Right atrium auricular region (tissue), 2 donors: ENCODE measurements at regions not wholly inside any gene's neighbourhood (a gene's known extent, or its start where the extent isn't known, plus 50 kb on each side); places are given as distances from the start of the nearest gene placed in this dataset.

Experiments
- DNase-seq: peaks from one replicate; pipeline ENCODE4 v3.0.0-alpha.2; 2019; ENCODE audit warnings: low spot score
- H3K27ac ChIP-seq, 2 donors: fragments of 200-600 bp; sonication (generic); 1 replicate in 1 of 2; 2 replicates in 1 of 2; pipeline ENCODE4 v1.5.1; 2016 to 2019
- H3K27me3 ChIP-seq, 2 donors: fragments of 200-600 bp; sonication (generic); one replicate each; pipeline versions ENCODE4 v1.5.1 to v1.6.0; 2017 to 2019
- H3K36me3 ChIP-seq: fragments of 200-600 bp; sonication (generic); one replicate; pipeline ENCODE4 v1.5.1; 2016
- H3K4me1 ChIP-seq, 2 donors: fragments of 200-600 bp; sonication (generic); one replicate each; pipeline versions ENCODE4 v1.5.1 to v1.6.0; 2017 to 2019
- H3K4me3 ChIP-seq, 2 donors: fragments of 200-600 bp; sonication (generic); 1 replicate in 1 of 2; 2 replicates in 1 of 2; pipeline ENCODE4 v1.5.1; 2017 to 2019; ENCODE audit warnings: mild to moderate bottlenecking in 1 of 2, moderate library complexity in 1 of 2
- H3K9me3 ChIP-seq, 2 donors: fragments of 200-600 bp; sonication (generic); one replicate each; pipeline ENCODE4 v1.5.1; 2019
- TF ChIP-seq, protein P1 (sequence below), 2 donors: fragments of 200-600 bp; sonication (generic); IDR thresholded peaks; one replicate each; pipeline ENCODE4 v1.5.1; 2019; ENCODE audit warnings: antibody characterized with exemption in 2 of 2

GRCh38 chr21:35298757-35299156 is 249.7 kb upstream of the RUNX1 start:
- Histone ChIP-seq H3K27ac (no peak overlapping the region), H3K4me3 (no peak overlapping the region), H3K27me3 (no peaks in the 10 kb centered on the region), H3K9me3 (no peaks in the 10 kb centered on the region), H3K4me1 (peaks cover 0 to 5% of the 10 kb centered on the region in 2 donors), H3K36me3 (no peaks in the 10 kb centered on the region)
- TF ChIP-seq, protein P1, sequence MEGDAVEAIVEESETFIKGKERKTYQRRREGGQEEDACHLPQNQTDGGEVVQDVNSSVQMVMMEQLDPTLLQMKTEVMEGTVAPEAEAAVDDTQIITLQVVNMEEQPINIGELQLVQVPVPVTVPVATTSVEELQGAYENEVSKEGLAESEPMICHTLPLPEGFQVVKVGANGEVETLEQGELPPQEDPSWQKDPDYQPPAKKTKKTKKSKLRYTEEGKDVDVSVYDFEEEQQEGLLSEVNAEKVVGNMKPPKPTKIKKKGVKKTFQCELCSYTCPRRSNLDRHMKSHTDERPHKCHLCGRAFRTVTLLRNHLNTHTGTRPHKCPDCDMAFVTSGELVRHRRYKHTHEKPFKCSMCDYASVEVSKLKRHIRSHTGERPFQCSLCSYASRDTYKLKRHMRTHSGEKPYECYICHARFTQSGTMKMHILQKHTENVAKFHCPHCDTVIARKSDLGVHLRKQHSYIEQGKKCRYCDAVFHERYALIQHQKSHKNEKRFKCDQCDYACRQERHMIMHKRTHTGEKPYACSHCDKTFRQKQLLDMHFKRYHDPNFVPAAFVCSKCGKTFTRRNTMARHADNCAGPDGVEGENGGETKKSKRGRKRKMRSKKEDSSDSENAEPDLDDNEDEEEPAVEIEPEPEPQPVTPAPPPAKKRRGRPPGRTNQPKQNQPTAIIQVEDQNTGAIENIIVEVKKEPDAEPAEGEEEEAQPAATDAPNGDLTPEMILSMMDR (IDR thresholded peaks at IDR 0.05): no peak
- no peak for DNase-seq

DNA sequence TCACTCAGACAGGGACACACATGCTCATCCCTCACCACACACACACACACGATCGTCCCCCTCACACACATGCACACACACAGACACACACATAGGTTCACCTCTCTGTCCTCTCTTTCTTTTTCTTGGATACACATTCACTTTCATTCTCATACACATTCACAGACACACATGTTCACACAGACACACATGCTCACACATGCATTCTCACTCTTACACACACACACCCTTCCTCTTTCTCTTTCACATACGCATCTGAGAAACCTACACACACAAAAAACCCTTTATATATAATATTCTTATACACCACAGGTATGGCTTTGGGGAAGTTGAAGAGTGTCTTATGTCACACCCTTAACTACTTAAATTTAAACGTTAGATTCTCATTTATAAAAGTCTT is 248.6 kb upstream of the RUNX1 start:
- TF ChIP-seq, protein P1 (IDR thresholded peaks at IDR 0.05): no peak
- H3K4me3 ChIP-seq: no peak overlapping the region
- no peaks in the 10 kb centered on the region for H3K9me3 ChIP-seq
- no peak overlapping the region for H3K27ac ChIP-seq
- no peak for DNase-seq
- H3K27me3 ChIP-seq: no peaks in the 10 kb centered on the region
- H3K36me3 ChIP-seq: no peaks in the 10 kb centered on the region
- peaks cover 0 to 5% of the 10 kb centered on the region in 2 donors for H3K4me1 ChIP-seq

DNA sequence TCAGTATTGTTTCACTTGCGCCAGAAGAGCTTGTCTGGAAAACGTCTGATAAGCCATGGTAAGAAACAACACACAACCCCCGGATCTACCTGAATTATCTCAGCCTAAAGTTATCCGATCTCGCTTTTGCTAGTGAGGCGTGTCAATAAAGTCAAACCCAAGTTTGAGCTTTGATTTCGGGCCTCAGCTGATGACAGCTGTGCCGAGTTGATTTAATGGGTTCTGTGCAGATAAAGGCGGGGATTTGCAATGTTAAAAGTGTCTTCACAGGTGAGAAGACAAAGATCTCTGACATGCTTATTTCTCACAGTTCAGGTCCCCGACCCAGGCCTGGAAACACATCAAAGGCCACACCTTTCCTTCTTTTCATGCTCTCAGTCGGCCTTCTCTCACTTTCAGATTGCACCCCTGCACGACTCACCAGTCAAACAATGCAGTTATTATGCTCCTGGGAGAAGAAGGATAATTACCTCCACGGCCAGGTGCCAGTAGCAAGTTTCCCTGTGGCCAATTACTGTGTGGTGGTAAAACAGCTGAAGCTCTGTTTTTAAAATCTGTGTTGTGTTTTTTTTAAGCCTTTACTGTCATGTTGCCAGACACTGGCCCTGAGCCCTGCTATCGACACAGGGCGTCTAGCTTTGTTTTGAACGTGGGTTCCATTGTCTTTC is 245.3 kb upstream of the RUNX1 start:
- H3K4me3 ChIP-seq: no peak overlapping the region
- TF ChIP-seq, protein P1 (IDR thresholded peaks at IDR 0.05): no peak
- no peaks in the 10 kb centered on the region for H3K9me3 ChIP-seq
- no peaks in the 10 kb centered on the region for H3K36me3 ChIP-seq
- no peaks in the 10 kb centered on the region for H3K27me3 ChIP-seq
- no peak overlapping the region for H3K27ac ChIP-seq
- no peak for DNase-seq
- peaks cover 0 to 5% of the 10 kb centered on the region in 2 donors for H3K4me1 ChIP-seq

DNA sequence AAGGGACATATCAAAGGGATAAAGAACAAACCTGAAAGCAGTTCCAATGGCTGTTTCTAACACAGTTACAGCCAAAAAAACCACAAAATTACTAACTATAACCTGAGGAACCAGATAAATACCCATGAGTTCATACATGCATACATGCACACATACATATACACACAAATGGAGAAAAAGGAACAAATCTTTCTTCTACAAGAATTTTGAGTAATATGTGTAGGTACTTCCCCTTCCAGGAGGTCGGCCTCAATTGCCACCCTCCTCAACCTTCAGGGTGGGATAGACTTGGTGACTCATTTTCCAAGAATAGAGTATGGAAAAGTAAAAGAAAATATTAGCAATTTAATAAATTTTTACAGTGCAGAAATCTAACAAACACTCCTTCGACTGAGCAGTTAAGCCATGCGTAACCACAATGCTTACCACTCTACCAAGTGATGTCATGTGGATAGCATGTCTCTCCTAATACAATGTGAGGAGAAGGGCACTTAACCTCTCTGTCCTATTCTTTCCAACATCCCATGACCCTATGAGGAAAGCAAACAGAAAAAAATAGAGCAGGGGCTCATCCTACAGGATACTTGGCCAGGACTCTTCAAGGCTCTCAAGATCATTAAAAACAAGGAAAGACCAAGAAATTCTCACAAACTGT is 243.0 kb upstream of the RUNX1 start:
- no peaks in the 10 kb centered on the region for H3K27me3 ChIP-seq
- H3K36me3 ChIP-seq: no peaks in the 10 kb centered on the region
- TF ChIP-seq, protein P1 (IDR thresholded peaks at IDR 0.05): no peak
- no peak for DNase-seq
- H3K9me3 ChIP-seq: peaks cover 4 to 10% of the 10 kb centered on the region in 2 donors
- peaks cover 0 to 5% of the 10 kb centered on the region in 2 donors for H3K4me1 ChIP-seq
- no peak overlapping the region for H3K27ac ChIP-seq
- no peak overlapping the region for H3K4me3 ChIP-seq

DNA sequence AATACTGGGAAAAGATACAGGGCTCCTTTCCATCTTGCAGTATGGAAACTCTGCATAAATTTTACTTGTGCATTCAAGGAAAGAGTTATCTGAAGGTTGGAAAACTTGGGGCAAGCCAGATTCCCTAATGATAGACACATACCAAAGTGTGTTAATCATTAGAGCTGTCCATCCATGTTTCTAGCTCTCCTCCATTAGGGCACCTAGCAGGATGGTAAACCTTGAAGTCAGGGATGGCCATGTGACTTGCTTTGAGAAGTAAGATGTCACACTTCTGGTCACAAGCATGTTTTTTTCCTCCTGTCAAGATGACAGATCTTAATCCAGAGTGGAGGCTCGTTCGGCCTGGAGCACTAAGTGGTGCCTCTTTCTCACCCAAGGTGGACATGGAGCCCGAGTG is 241.9 kb upstream of the RUNX1 start:
- H3K27ac ChIP-seq: no peak overlapping the region
- no peak overlapping the region for H3K4me3 ChIP-seq
- no peak for DNase-seq
- peaks cover 0 to 5% of the 10 kb centered on the region in 2 donors for H3K4me1 ChIP-seq
- no peaks in the 10 kb centered on the region for H3K27me3 ChIP-seq
- no peaks in the 10 kb centered on the region for H3K36me3 ChIP-seq
- peaks cover 4 to 14% of the 10 kb centered on the region in 2 donors for H3K9me3 ChIP-seq
- TF ChIP-seq, protein P1 (IDR thresholded peaks at IDR 0.05): no peak
